SIG-M5 (cell line): ENCODE measurements at regions not wholly inside any gene's neighbourhood (a gene's known extent, or its start where the extent isn't known, plus 50 kb on each side); places are given as distances from the start of the nearest gene placed in this dataset.

Source experiments
- DNase-seq: peaks from one replicate; lab custom pipeline; 2025; lab: John Stamatoyannopoulos, UW

DNA sequence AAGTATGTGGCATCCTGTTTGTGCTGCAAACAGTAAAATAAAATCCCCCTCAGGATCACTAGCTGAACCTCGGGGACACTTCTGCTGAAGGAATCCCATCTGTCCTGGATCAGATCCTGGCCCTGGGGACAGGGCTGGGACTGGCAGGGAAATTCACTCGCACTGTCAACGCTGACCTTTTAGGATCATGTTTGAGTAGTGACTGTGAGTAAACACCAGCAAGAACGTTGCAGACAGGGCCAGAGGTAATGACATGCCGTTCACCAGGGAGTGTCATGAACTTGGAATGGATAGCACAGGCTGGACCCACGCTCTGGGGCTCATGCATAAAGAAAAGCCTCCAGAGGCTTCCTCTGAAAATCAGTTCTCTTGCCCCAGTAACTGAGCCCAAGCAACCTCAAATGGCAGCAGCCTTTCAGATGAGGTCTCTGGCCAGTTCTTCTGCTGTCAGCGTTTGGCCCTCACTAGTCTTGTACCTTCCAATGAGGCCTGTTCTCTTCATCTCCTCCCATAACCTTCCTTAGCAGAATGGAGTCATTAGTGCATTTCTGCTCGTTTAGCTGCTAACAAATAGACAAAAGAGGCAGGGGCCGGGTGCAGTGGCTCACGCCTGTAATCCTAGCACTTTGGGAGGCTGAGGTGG lies 51.0 kb upstream of the BARX2 start:
- no peak for DNase-seq

DNA sequence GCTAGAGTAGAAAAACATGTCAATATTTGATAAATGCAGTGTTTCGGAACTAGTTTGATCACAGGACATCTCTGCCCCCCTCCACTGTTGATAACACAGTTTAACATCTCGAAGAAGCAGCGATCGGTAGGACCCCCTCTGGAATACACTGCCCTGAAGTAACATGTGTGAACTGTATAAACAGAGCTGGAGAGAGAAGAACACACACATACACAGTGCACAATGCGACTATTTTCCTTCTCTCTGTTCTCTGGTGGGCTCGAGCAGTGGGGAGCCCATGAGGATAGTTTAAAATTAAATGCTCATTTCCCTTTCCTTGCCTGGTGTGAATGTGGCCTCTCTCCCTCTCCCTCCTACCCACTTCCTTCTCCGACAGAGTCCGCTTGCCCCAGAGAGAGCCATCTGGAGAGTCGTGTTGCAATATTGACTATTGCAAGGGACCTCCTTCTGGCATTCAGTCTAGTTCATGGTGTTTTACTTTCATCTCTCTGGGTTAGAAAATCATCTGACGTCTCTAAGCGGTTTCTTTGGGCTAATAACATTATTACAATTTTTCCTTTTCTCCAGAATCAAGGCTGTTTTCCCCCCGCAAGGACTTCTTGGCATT lies 51.6 kb upstream of the BARX2 start:
- peak; percentile 63 for DNase-seq

- DNase-seq, result no peak
Observed at GRCh38 chr11:129322941-129323340, 52.7 kb upstream of the BARX2 start.

DNA sequence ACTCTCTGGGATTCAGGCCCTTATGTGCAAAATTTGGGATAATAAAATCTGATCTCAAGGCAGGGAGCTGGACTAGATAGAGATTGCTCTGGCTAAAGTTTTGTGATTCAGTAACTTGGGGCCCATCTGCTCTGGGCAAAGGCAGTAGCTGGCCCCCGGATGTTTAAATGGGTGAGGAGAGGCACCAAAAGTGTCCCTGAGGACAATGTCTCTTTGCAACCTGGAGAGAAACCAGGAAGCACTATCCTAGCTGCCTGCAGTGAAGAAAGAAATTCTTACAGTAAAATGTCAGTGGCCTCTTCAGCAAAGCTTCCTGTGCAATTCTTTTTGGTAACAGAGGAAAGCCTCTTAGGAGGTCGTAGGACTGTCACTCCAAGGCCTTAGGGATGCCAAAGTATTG lies 54.6 kb upstream of the BARX2 start:
- no peak for DNase-seq

- DNase-seq, result no peak
Observed at GRCh38 chr11:129320494-129320893, 55.2 kb upstream of the BARX2 start.

GRCh38 chr11:129319751-129320150 lies 55.9 kb upstream of the BARX2 start:
- no peak for DNase-seq

GRCh38 chr11:129319201-129319600 lies 56.4 kb upstream of the BARX2 start:
- DNase-seq, result no peak

- DNase-seq, result no peak
Observed at GRCh38 chr11:129317571-129317970, 58.1 kb upstream of the BARX2 start.

DNA sequence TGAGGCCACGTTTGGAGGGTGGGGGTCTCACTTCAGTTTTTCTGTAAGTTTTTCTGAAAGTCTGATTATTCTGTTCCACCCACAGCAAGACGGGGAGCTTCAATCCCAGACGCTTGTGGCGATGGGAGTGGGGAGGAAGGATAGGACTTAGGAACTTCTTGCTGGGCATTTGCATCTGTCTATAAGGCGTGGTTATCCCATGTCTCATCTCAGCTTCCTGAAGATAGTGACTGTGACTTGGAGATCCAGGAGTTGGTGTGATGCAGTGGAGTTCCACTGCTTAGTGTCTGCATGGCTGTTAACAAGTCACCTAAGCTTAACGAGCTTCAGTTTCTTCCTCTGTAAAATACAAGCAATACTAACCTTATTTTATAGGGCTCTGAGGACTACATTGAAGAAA lies 58.9 kb upstream of the BARX2 start:
- DNase-seq, result no peak

GRCh38 chr11:129315781-129316579 lies 59.7 kb upstream of the BARX2 start:
- DNase-seq, result no peak

- peak; percentile 39 for DNase-seq
Observed at GRCh38 chr11:129314371-129314770, 61.3 kb upstream of the BARX2 start.

- DNase-seq, result no peak
Observed at GRCh38 chr11:129313541-129314297, 61.9 kb upstream of the BARX2 start.

GRCh38 chr11:129312730-129313503 lies 62.7 kb upstream of the BARX2 start:
- DNase-seq, result no peak

- no peak for DNase-seq
Observed at GRCh38 chr11:129308241-129308865, 67.3 kb upstream of the BARX2 start.

- no peak for DNase-seq
Observed at GRCh38 chr11:129307162-129307561, 68.5 kb upstream of the BARX2 start.

DNA sequence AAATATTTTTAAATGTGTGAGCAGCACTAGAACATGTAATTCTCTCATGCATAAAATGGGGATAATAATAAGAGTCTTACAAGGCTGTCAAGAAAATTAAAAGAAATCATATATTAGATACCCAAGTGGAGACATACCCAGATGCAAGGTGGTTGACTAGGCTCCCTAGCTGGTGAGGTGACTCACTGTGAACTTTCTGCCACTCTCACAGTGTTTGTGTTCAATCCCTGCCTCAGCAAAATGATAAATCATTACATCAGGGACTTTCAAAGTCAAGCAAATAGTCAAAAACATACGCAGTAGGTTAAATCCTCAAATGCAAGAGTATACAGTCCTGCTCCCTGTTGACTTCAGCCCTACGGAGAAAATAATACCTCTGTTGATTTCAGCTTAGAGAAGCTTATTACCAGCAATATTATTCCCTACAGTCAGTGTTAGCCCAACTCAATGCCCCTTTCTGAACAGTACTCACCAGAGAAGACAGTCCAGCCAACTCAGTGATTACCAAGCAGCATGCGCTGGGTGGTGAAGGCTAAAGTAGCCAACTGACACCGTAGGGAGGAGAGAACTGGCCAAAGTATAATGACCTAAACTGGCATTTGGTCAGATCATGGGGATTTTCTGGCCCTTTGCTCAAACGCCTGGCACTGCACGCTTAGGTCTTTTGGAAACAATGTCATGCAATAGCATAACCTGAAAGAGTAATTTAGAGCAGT lies 73.1 kb upstream of the BARX2 start:
- DNase-seq, result no peak

- DNase-seq, result no peak
Observed at GRCh38 chr11:129300099-129300498, 75.5 kb upstream of the BARX2 start.

DNA sequence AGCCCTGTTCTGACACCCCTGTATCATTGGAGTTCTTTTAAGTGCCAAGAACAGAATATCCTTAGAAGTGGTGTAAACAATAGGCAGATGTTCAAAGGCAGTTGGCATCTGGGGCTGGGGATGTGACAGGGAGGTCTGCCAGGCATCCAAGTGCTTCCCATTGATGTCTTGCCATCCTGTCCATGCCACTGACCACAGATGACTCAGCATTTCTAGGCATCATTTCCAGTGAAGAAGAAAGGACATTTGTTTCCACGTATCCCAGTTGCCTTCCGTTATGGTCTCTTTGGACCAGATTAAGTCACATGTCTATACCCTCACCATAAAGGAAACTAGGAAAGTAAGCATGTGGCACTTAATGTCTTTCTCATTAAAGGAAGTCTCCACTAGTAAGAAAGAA lies 76.7 kb upstream of the BARX2 start:
- no peak for DNase-seq

- DNase-seq, result no peak
Observed at GRCh38 chr11:129295746-129296145, 79.9 kb upstream of the BARX2 start.

DNA sequence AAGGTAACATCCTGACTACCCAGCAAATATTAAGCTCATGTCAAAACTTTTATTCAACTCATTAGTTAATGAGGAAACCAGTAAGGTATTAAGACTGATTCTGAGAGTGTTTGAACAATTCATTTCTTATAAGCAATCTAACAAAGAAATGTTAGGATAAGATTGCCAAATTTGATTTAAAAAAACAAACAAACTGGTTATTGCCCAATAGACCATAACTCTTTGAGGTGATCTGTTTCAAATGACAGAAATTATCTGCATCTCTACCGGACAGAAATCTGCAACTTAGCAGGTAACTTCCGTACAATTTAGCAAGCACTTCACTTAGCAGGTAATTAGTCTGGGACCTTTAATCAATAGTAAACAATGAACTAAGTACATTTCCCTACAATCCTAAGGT lies 82.9 kb upstream of the BARX2 start:
- DNase-seq, result no peak

GRCh38 chr11:129292092-129292491 lies 83.6 kb upstream of the BARX2 start:
- DNase-seq, result no peak
